ENCODE measurements at regions not wholly inside any gene's neighbourhood (a gene's known extent, or its start where the extent isn't known, plus 50 kb on each side); places are given as distances from the start of the nearest gene placed in this dataset.

DNA sequence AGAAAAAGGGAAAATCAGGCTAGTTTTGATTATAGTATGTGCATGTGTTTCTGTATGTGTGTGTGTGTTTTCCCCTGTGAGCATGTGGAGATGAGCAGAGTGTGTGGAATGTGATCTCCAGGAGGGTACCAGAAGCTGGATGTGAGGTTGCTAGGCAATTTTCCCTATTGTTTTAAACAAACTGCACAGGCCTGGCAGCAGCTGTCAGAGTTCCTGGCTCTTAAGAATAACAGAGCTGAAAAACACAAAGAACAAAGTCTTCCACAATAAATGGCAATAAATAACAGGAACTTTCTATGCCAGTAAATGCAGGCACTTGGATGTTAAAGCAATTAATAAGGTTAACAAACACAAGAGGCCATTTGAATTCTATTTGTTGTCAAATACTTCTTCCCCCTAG, 344.6 kb upstream of the CTSO start:
- Histone ChIP-seq H3K4me3 (no peak overlapping the region), H3K9ac (no peak overlapping the region), H3K36me3 (peaks cover 4% of the 10 kb centered on the region), H3K9me3 (ENCODE audit: low read depth) (no peaks in the 10 kb centered on the region), H3K4me2 (no peak overlapping the region), H3K4me1 (no peaks in the 10 kb centered on the region), H2AFZ (replicated peaks) (no peak overlapping the region), H3F3A (ENCODE audit: low read depth) (no peaks in the 10 kb centered on the region), H3K79me2 (ENCODE audit: low read depth) (no peaks in the 10 kb centered on the region), H3K27ac (no peak overlapping the region), H4K20me1 (ENCODE audit: low read depth) (no peaks in the 10 kb centered on the region), H3K27me3 (no peaks in the 10 kb centered on the region)
- H3K36me3 Mint-ChIP-seq, result no peaks in the 10 kb centered on the region
- H3K9me3 Mint-ChIP-seq, result peaks cover 3% of the 10 kb centered on the region
- H3K27me3 Mint-ChIP-seq (ENCODE audit: insufficient read depth, low read depth), result no peaks in the 10 kb centered on the region
- DNase-seq (ENCODE audit: low spot score), result peak; percentile 56
- H3K27ac Mint-ChIP-seq, result peak overlapping the region; percentile 4
- no peak for TF ChIP-seq EZH2phosphoT487 (IDR thresholded peaks at IDR 0.05)
- TF ChIP-seq, protein P1, sequence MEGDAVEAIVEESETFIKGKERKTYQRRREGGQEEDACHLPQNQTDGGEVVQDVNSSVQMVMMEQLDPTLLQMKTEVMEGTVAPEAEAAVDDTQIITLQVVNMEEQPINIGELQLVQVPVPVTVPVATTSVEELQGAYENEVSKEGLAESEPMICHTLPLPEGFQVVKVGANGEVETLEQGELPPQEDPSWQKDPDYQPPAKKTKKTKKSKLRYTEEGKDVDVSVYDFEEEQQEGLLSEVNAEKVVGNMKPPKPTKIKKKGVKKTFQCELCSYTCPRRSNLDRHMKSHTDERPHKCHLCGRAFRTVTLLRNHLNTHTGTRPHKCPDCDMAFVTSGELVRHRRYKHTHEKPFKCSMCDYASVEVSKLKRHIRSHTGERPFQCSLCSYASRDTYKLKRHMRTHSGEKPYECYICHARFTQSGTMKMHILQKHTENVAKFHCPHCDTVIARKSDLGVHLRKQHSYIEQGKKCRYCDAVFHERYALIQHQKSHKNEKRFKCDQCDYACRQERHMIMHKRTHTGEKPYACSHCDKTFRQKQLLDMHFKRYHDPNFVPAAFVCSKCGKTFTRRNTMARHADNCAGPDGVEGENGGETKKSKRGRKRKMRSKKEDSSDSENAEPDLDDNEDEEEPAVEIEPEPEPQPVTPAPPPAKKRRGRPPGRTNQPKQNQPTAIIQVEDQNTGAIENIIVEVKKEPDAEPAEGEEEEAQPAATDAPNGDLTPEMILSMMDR (IDR thresholded peaks at IDR 0.05), result no peak
- no peak for TF ChIP-seq EZH2 (IDR thresholded peaks at IDR 0.05)
- no peak overlapping the region for H3K4me3 Mint-ChIP-seq
- H3K4me1 Mint-ChIP-seq, result peaks cover 22% of the 10 kb centered on the region

- TF ChIP-seq EZH2 (IDR thresholded peaks at IDR 0.05) (no peak), EZH2phosphoT487 (IDR thresholded peaks at IDR 0.05) (no peak)
- TF ChIP-seq, protein P1 (IDR thresholded peaks at IDR 0.05), result no peak
- Histone ChIP-seq H3F3A (ENCODE audit: low read depth) (no peaks in the 10 kb centered on the region), H3K79me2 (ENCODE audit: low read depth) (no peaks in the 10 kb centered on the region), H3K4me3 (no peak overlapping the region), H3K4me1 (no peaks in the 10 kb centered on the region), H3K27ac (no peak overlapping the region), H3K27me3 (no peaks in the 10 kb centered on the region), H3K4me2 (no peak overlapping the region), H3K36me3 (no peaks in the 10 kb centered on the region), H3K9me3 (ENCODE audit: low read depth) (no peaks in the 10 kb centered on the region), H2AFZ (replicated peaks) (no peak overlapping the region), H3K9ac (no peak overlapping the region), H4K20me1 (ENCODE audit: low read depth) (no peaks in the 10 kb centered on the region)
- peaks cover 29% of the 10 kb centered on the region for H3K4me1 Mint-ChIP-seq
- no peaks in the 10 kb centered on the region for H3K36me3 Mint-ChIP-seq
- H3K4me3 Mint-ChIP-seq, result no peak overlapping the region
- no peaks in the 10 kb centered on the region for H3K27me3 Mint-ChIP-seq (ENCODE audit: insufficient read depth, low read depth)
- H3K9me3 Mint-ChIP-seq, result no peaks in the 10 kb centered on the region
- DNase-seq (ENCODE audit: low spot score), result no peak
- H3K27ac Mint-ChIP-seq, result no peak overlapping the region
These were observed 342.1 kb upstream of the CTSO start for GRCh38 chr4:156295676-156296195.

DNA sequence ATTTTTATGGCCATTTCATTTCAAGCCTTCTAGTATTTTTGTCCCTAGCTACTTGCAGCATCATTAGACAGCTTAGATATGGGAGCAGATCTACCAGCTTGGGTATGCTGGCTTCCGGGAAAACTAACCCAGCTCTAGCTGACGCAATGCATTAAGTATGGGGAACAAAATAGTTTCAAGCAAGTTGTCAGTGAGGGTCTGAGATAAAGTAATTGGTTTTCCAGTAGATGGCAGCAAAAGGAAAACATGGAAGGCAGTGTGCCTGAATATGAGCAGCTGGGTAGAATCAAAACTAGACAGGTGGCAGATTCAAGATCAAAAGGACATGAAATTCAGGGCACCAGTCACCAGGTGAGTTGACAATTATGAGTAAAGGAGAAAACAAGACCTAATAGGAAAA, 340.9 kb upstream of the CTSO start:
- Mint-ChIP-seq H3K4me1 (peaks cover 33% of the 10 kb centered on the region), H3K36me3 (no peaks in the 10 kb centered on the region), H3K27me3 (ENCODE audit: insufficient read depth, low read depth) (peaks cover 2% of the 10 kb centered on the region), H3K27ac (no peak overlapping the region), H3K9me3 (peaks cover 3% of the 10 kb centered on the region), H3K4me3 (no peak overlapping the region)
- Histone ChIP-seq H3K27ac (no peak overlapping the region), H3K27me3 (no peaks in the 10 kb centered on the region), H3K4me2 (no peak overlapping the region), H3K36me3 (no peaks in the 10 kb centered on the region), H3K4me1 (no peaks in the 10 kb centered on the region), H2AFZ (replicated peaks) (no peak overlapping the region), H3K9ac (no peak overlapping the region), H3K9me3 (ENCODE audit: low read depth) (no peaks in the 10 kb centered on the region), H4K20me1 (ENCODE audit: low read depth) (no peaks in the 10 kb centered on the region), H3K79me2 (ENCODE audit: low read depth) (no peaks in the 10 kb centered on the region), H3F3A (ENCODE audit: low read depth) (no peaks in the 10 kb centered on the region), H3K4me3 (no peak overlapping the region)
- peak; percentile 42 for DNase-seq (ENCODE audit: low spot score)
- TF ChIP-seq, protein P1 (IDR thresholded peaks at IDR 0.05), result peak; percentile 57
- TF ChIP-seq EZH2 (IDR thresholded peaks at IDR 0.05), result no peak

All from neural progenitor cell (in vitro differentiated cells).